H7 (cell line): ENCODE measurements at regions not wholly inside any gene's neighbourhood (a gene's known extent, or its start where the extent isn't known, plus 50 kb on each side); places are given as distances from the start of the nearest gene placed in this dataset.

Source experiments
- DNase-seq: peaks from one replicate; pipeline ENCODE4 v3.0.0; 2012
- H3K27me3 ChIP-seq: 2 replicates; pipeline ENCODE4 v1.6.0; 2011; ENCODE audit warnings: mild to moderate bottlenecking, low read length; ENCODE audit not compliant: control insufficient read depth, insufficient read depth
- H3K36me3 ChIP-seq: replicated peaks from 2 replicates; pipeline ENCODE4 v1.5.1; 2011; ENCODE audit warnings: low read length; ENCODE audit not compliant: control insufficient read depth, insufficient read depth
- H3K4me3 ChIP-seq: 2 replicates; pipeline ENCODE4 v1.5.1; 2011; ENCODE audit warnings: low read depth, mild to moderate bottlenecking, control low read depth, low read length, moderate library complexity; ENCODE audit not compliant: insufficient read depth

DNA sequence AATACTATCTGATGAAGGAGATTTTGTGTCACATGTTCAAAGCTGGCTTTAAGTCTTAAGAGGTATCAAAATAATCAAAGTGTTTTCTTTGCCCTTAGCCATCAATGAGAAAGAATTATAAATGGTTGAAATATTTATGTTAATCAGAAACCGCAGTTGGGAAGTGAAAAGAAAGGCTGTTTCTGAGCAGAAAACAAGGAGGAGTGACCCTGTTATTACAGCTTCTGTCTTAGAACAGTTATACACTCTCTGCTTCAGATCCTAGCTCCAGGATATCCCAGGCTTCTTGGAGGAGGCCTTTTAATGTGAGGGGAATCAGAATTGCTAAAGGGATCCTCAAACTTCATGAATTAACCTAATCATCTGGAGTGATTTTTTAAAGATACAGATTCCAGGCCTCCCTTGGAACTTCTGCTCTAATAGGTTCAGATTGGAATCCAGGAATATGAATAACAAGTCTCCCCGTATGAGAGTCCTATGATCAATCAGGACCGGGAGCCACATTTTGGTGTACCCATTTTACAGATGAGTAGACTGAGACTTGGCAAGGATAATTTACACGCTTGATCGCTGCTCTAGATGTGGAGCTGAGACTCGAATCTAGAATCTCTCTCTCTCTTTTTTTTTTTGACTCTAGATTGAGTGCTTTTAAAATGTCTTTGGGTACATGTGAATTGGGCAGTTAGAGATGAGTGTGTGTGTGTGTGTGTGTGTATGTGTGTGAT, 50.8 kb upstream of the JAG1 start:
- H3K4me3 ChIP-seq: no peak overlapping the region
- no peaks in the 10 kb centered on the region for H3K27me3 ChIP-seq
- H3K36me3 ChIP-seq: no peaks in the 10 kb centered on the region
- DNase-seq: no peak

GRCh38 chr20:10728873-10729670, 55.3 kb upstream of the JAG1 start:
- H3K4me3 ChIP-seq: no peak overlapping the region
- DNase-seq: no peak

DNA sequence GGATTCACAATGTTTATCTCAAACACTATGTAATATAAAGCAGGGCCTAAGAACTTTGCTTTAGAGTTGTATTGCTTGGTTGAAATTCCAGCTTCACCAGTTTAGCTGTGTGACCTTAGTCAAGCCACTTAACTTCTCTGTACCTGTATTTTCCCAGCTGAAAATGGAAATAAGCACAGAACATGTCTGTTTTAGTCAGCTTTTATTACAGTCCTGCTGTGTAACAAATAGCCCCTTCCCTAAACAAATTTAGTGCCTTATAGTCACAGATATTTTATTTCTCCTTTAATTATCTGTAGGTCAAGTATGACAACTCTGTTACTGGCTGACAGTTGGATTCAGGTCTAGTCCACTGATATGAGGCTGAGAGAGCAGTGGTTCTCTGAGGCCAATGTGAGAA, 56.0 kb upstream of the JAG1 start:
- no peaks in the 10 kb centered on the region for H3K36me3 ChIP-seq
- no peak overlapping the region for H3K4me3 ChIP-seq
- no peak for DNase-seq
- H3K27me3 ChIP-seq: no peaks in the 10 kb centered on the region

More at GRCh38 chr20:10728873-10729670, 55.3 kb upstream of the JAG1 start:
- Histone ChIP-seq H3K36me3 (no peaks in the 10 kb centered on the region), H3K27me3 (no peaks in the 10 kb centered on the region)

GRCh38 chr20:10730629-10731183, 56.9 kb upstream of the JAG1 start:
- no peak overlapping the region for H3K4me3 ChIP-seq
- H3K36me3 ChIP-seq: no peaks in the 10 kb centered on the region
- DNase-seq: no peak
- H3K27me3 ChIP-seq: no peaks in the 10 kb centered on the region

DNA sequence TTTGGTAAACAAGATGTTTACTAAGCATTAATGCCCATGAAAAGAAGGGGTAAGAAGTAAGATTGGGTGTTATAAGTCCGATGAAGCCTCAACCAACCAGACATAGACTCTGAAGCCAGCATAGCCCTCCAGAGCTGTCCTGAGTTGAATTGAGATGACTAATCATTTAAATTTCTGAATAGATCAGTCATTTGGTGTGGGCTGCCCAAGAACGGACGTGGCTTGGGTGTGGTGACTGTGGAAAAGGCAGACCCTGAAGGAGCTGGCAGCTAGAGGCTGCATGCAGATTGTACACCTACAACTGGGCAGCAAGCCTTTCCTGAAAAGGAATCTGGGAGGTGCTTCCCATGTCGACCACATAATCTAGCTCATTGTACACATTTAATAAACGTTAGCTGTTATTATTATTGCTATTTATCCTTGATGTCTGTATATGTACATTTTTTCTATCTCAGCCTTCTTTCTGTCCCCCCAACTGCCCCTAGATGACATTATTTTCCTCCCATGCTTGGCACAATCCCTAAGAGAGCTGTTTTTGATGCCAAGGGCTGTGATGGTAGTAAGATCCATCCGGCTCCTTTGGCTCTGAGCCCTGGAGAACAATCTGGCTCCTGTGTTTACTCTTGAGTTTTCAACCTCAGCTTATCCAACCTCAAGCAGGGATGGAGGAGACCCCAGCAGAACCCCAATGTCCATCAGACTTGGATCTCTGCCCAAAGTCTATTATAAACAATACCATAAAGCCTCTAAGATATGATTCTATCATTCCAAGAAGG, 57.6 kb upstream of the JAG1 start:
- DNase-seq: no peak
- no peaks in the 10 kb centered on the region for H3K27me3 ChIP-seq
- no peaks in the 10 kb centered on the region for H3K36me3 ChIP-seq
- H3K4me3 ChIP-seq: no peak overlapping the region

DNA sequence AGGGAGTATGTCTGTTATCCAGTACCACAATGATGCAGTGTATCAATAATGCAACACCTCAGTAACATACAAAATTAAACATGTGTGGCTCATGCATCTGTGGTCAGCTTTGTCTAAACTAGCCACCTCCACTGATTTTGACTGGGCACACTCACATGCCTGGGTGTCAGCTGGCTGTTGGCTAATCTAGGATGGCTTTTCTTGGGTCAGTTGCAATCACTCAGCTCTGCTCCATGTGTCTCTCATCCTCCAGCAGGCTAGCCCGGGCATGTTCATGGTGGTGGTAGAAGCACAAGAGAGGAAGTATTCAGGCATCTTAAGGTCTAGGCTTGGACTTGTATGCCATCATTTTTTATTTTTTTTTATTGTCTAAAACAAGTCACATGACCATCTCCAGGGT, 59.3 kb upstream of the JAG1 start:
- Histone ChIP-seq H3K27me3 (no peaks in the 10 kb centered on the region), H3K36me3 (no peaks in the 10 kb centered on the region), H3K4me3 (no peak overlapping the region)
- DNase-seq: no peak

GRCh38 chr20:10735195-10735949, 61.6 kb upstream of the JAG1 start:
- Histone ChIP-seq H3K4me3 (no peak overlapping the region), H3K36me3 (no peaks in the 10 kb centered on the region), H3K27me3 (no peaks in the 10 kb centered on the region)
- no peak for DNase-seq

DNA sequence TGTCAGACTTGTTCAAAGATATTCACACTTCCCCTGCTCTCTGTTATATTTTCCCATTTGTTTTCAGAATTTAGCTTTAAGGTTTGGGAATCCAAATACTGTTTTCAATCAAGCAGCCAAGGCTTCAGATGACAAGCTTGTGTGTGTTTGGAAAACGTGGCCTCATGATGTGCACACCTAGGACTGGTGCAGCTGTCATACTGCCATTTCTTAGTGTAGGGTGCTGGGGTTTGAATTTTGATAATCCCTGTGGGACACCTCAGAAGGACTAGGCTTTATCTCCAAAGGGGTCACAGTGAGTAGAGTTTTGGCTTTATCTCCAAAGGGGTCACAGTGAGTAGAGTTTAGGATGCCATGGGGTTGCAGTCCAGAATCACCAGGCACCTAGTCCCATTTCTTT, 65.3 kb upstream of the JAG1 start:
- Histone ChIP-seq H3K36me3 (no peaks in the 10 kb centered on the region), H3K27me3 (no peaks in the 10 kb centered on the region), H3K4me3 (no peak overlapping the region)
- no peak for DNase-seq

- H3K27me3 ChIP-seq: no peaks in the 10 kb centered on the region
- H3K4me3 ChIP-seq: no peak overlapping the region
- no peak for DNase-seq
- no peaks in the 10 kb centered on the region for H3K36me3 ChIP-seq
These were observed 65.8 kb upstream of the JAG1 start for GRCh38 chr20:10739566-10739965.

DNA sequence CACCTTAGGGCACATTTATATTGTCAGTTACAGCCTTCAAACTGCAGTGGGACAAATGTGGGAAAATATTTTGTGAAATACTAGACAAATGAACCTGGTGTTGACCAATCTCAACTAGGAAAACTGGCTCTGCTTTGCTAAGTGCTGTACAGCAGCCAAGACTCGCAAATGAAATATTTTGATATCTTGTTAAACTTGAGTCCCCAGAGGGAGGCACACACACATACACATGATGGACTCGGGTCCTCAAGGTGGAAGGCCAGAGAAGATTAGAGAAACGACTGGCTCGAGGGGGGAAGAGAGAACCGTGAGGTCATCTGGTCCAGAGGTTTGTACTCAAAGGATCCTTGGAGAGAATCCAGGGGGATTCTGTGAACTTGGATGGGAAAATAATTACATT, 67.3 kb upstream of the JAG1 start:
- Histone ChIP-seq H3K4me3 (no peak overlapping the region), H3K27me3 (no peaks in the 10 kb centered on the region), H3K36me3 (no peaks in the 10 kb centered on the region)
- DNase-seq: no peak

DNA sequence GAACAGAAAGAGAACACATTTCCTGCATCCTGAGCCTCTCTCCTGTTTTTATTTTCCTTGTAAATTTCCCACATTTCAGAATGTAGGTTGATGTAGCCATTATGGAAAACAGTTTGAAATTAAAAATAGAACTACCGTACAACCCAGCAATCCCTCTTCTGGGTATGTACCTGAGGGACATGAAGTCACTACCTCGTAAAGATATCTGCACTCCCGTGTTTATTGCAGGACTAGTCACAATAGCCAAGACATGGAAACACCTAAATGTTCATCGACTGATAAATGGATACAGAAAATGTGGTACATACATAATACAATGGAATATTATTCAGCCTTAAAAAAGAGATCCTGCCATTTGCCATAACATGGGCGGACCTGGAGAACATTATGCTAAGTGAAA, 72.0 kb upstream of the JAG1 start:
- no peak for DNase-seq
- Histone ChIP-seq H3K36me3 (no peaks in the 10 kb centered on the region), H3K4me3 (no peak overlapping the region)

GRCh38 chr20:10747019-10747418, 73.2 kb upstream of the JAG1 start:
- no peak for DNase-seq

More for the DNA sequence above, 72.0 kb upstream of the JAG1 start:
- no peaks in the 10 kb centered on the region for H3K27me3 ChIP-seq

DNA sequence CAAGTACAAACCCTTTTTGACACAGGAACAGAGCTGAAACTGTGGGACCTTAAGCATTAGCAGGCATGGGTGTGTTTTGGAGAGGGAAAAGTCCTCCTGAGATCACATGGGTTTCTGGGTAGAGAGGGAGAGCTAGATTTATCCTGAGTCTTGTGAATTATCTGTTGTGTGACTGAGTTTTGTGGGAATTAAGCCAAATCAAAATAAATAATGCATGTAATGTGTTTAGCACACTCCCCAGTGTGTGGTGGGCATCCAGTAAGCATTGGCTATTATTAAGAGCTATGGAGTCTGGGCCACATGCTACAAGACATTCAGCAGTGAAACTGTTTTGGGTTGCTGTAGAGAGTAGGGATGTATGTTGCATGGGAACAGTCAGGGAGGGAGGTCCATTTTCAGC, 75.3 kb upstream of the JAG1 start:
- no peak for DNase-seq
- Histone ChIP-seq H3K4me3 (no peak overlapping the region), H3K36me3 (no peaks in the 10 kb centered on the region), H3K27me3 (no peaks in the 10 kb centered on the region)

More at GRCh38 chr20:10747019-10747418, 73.2 kb upstream of the JAG1 start:
- H3K36me3 ChIP-seq: no peaks in the 10 kb centered on the region
- H3K4me3 ChIP-seq: no peak overlapping the region
- no peaks in the 10 kb centered on the region for H3K27me3 ChIP-seq

GRCh38 chr20:10752206-10752605, 78.4 kb upstream of the JAG1 start:
- Histone ChIP-seq H3K27me3 (no peaks in the 10 kb centered on the region), H3K4me3 (no peak overlapping the region), H3K36me3 (no peaks in the 10 kb centered on the region)
- DNase-seq: no peak
